Neural progenitor cell (in vitro differentiated cells): ENCODE measurements at regions not wholly inside any gene's neighbourhood (a gene's known extent, or its start where the extent isn't known, plus 50 kb on each side); places are given as distances from the start of the nearest gene placed in this dataset.

ENCODE experiments used
- EZH2phosphoT487 ChIP-seq: fragments of 200-600 bp; sonication (generic); IDR thresholded peaks from 2 replicates; pipeline ENCODE4 v1.6.1; 2017; ENCODE audit warnings: antibody characterized with exemption
- TF ChIP-seq, protein P1 (sequence below): fragments of 200-600 bp; sonication (generic); IDR thresholded peaks from 2 replicates; pipeline ENCODE4 v1.5.1; 2017; ENCODE audit warnings: antibody characterized with exemption, mild to moderate bottlenecking

- TF ChIP-seq EZH2phosphoT487, result no peak
- TF ChIP-seq, protein P1, sequence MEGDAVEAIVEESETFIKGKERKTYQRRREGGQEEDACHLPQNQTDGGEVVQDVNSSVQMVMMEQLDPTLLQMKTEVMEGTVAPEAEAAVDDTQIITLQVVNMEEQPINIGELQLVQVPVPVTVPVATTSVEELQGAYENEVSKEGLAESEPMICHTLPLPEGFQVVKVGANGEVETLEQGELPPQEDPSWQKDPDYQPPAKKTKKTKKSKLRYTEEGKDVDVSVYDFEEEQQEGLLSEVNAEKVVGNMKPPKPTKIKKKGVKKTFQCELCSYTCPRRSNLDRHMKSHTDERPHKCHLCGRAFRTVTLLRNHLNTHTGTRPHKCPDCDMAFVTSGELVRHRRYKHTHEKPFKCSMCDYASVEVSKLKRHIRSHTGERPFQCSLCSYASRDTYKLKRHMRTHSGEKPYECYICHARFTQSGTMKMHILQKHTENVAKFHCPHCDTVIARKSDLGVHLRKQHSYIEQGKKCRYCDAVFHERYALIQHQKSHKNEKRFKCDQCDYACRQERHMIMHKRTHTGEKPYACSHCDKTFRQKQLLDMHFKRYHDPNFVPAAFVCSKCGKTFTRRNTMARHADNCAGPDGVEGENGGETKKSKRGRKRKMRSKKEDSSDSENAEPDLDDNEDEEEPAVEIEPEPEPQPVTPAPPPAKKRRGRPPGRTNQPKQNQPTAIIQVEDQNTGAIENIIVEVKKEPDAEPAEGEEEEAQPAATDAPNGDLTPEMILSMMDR, result no peak
Measured at GRCh38 chr6:44539701-44540355, 152.3 kb downstream of the CDC5L start.
